ENCODE measurements at regions not wholly inside any gene's neighbourhood (a gene's known extent, or its start where the extent isn't known, plus 50 kb on each side); places are given as distances from the start of the nearest gene placed in this dataset.

- no peak for TF ChIP-seq POLR2AphosphoS5 (IDR thresholded peaks at IDR 0.05; ENCODE audit: insufficient read depth, low read depth, low read length)
- TF ChIP-seq EZH2 (IDR thresholded peaks at IDR 0.05; ENCODE audit: borderline replicate concordance, low read depth, low read length, severe bottlenecking), result no peak
- TF ChIP-seq CTCF (IDR thresholded peaks at IDR 0.05; ENCODE audit: extremely low read depth in 1 of 2, insufficient read depth in 1 of 2, low read depth in 1 of 2, low read length in 2 of 2), result no peak
Observed at GRCh38 chr12:65681226-65681625, 143.1 kb upstream of the HMGA2 start.
